HL-60 (cell line): ENCODE measurements at regions not wholly inside any gene's neighbourhood (a gene's known extent, or its start where the extent isn't known, plus 50 kb on each side); places are given as distances from the start of the nearest gene placed in this dataset.

Experiments used
- DNase-seq, 2 experiments: peaks; one replicate each; pipeline ENCODE4 v3.0.0-alpha.2; 2010 to 2020; ENCODE audit warnings: low read depth in 1 of 2, low spot score in 1 of 2
- H3K27ac ChIP-seq: fragments of 250-450 bp; sonication (Bioruptor Pico); replicated peaks from 2 replicates; pipeline ENCODE4 v1.5.1; 2020; ENCODE audit warnings: mild to moderate bottlenecking, moderate library complexity
- H3K27me3 ChIP-seq: fragments of 250-450 bp; sonication (Bioruptor Pico); 2 replicates; pipeline ENCODE4 v1.5.1; 2021; ENCODE audit warnings: mild to moderate bottlenecking, moderate library complexity; ENCODE audit not compliant: insufficient read depth, poor library complexity, severe bottlenecking
- H3K4me3 ChIP-seq: replicated peaks from 2 replicates; pipeline ENCODE4 v1.5.1; 2011; ENCODE audit warnings: mild to moderate bottlenecking, control low read depth, low read length; ENCODE audit not compliant: insufficient read depth
- CTCF ChIP-seq: IDR thresholded peaks from one replicate; pipeline ENCODE4 v1.5.1; 2011; ENCODE audit warnings: low read length, control low read depth, inconsistent platforms; ENCODE audit not compliant: insufficient read depth
- GABPA ChIP-seq: IDR thresholded peaks from 2 replicates; pipeline ENCODE4 v1.6.1; 2012; ENCODE audit warnings: low read depth
- POLR2AphosphoS5 ChIP-seq: IDR thresholded peaks from 2 replicates; pipeline ENCODE4 v1.6.1; 2012; ENCODE audit warnings: low read depth
- REST ChIP-seq: IDR thresholded peaks from 2 replicates; pipeline ENCODE4 v1.6.1; 2012; ENCODE audit warnings: low read depth; ENCODE audit not compliant: insufficient replicate concordance
- SPI1 ChIP-seq: IDR thresholded peaks from 2 replicates; pipeline ENCODE4 v1.6.1; 2012; ENCODE audit warnings: low read depth, mild to moderate bottlenecking, borderline replicate concordance

GRCh38 chr11:109859045-109859724, 234.0 kb upstream of the ZC3H12C start:
- Histone ChIP-seq H3K27ac (no peak overlapping the region), H3K27me3 (no peaks in the 10 kb centered on the region), H3K4me3 (no peak overlapping the region)
- no peak for DNase-seq
- TF ChIP-seq REST (no peak), POLR2AphosphoS5 (no peak), GABPA (no peak), SPI1 (no peak)

- no peak overlapping the region for H3K27ac ChIP-seq
- no peaks in the 10 kb centered on the region for H3K27me3 ChIP-seq
- DNase-seq, result no peak
- H3K4me3 ChIP-seq, result no peak overlapping the region
- TF ChIP-seq CTCF (no peak), POLR2AphosphoS5 (no peak), GABPA (no peak), REST (no peak), SPI1 (no peak)
Observed at GRCh38 chr11:109862835-109863234, 230.4 kb upstream of the ZC3H12C start.

- no peak overlapping the region for H3K4me3 ChIP-seq
- H3K27me3 ChIP-seq, result no peaks in the 10 kb centered on the region
- DNase-seq, result no peak
- H3K27ac ChIP-seq, result no peak overlapping the region
- TF ChIP-seq REST (no peak), GABPA (no peak), POLR2AphosphoS5 (no peak), SPI1 (no peak), CTCF (no peak)
Observed at GRCh38 chr11:109864151-109864661, 229.0 kb upstream of the ZC3H12C start.
